NCI-H2196 (cell line): ENCODE measurements at regions not wholly inside any gene's neighbourhood (a gene's known extent, or its start where the extent isn't known, plus 50 kb on each side); places are given as distances from the start of the nearest gene placed in this dataset.

Source experiments
- DNase-seq: peaks from one replicate; lab custom pipeline; 2025; ENCODE audit not compliant: unreplicated experiment; lab: John Stamatoyannopoulos, UW

- DNase-seq = no peak
Observed at GRCh38 chr12:31783996-31784645, 55.3 kb upstream of the AMN1 start.

- DNase-seq = no peak
Observed at GRCh38 chr12:31783556-31783955, 54.7 kb upstream of the AMN1 start.

GRCh38 chr12:31781894-31782540, 53.2 kb upstream of the AMN1 start:
- DNase-seq = no peak

GRCh38 chr12:31780096-31780495, 51.3 kb upstream of the AMN1 start:
- DNase-seq = no peak

GRCh38 chr12:31778687-31779086, 49.9 kb upstream of the AMN1 start:
- no peak for DNase-seq
